ENCODE measurements at regions not wholly inside any gene's neighbourhood (a gene's known extent, or its start where the extent isn't known, plus 50 kb on each side); places are given as distances from the start of the nearest gene placed in this dataset.
"Not testable (repeated sequence)": the region's sequence is repeated elsewhere in the genome, so short reads cannot be mapped to it uniquely, and the experiment has no call there.

DNA sequence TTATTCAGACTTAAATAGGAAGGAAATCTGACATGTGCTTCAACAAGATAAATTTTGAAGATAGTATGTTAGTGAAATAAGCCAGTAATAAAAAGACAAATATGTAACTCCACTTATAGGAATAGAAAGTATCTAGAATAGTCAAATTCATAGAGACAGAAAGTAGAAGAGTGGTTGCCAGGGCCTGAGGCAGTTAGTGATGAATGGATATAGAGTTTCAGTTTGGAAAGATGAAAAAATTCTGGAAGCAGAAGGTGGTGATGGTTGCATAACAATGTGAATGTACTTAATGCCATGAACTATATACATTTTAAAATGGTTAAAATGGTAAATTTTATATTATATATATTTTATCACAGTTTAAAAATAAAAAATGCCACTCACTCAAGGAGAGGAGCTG, 54.3 kb downstream of the HAND2 start:
- no peak for DNase-seq (ENCODE audit: low spot score)

DNA sequence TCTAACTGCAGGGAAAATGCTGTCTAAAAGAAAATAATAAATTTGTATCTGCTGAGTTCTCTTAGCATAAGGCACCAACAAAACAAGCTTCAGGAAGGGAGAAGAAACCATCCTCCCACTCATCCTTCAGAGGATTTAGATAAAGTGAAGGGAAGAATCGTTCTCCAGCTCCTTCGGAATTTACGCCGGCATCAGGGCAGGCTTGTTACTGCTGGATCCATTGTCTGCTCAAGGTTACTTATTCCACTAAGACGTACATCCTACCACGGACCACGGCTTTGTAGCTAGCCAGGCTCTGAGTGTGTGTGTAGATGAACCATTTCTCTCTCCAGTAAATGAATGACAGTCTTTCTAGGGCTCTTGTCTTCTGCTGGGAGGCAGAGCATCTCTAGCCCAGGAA, 60.4 kb downstream of the HAND2 start:
- no peak for DNase-seq (ENCODE audit: low spot score)

DNA sequence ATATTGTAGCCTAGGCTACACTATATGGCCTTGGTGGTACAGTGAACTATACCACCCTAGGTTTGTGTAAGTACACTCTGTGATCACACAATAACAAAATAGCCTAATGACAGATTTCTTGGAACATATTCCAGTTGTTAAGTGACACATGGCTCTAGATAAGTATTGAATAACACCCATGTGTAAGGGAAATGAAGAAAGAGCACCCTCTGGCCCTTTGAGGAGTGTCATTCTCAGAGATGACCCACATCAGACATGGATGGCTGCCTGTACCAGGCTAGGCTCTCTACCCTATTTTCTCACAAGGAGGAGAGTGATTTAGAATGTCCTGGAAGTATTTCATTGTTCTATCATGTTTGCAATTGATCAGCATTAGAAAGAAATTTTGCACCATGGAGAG, 61.7 kb downstream of the HAND2 start:
- DNase-seq (ENCODE audit: low spot score): no peak

DNA sequence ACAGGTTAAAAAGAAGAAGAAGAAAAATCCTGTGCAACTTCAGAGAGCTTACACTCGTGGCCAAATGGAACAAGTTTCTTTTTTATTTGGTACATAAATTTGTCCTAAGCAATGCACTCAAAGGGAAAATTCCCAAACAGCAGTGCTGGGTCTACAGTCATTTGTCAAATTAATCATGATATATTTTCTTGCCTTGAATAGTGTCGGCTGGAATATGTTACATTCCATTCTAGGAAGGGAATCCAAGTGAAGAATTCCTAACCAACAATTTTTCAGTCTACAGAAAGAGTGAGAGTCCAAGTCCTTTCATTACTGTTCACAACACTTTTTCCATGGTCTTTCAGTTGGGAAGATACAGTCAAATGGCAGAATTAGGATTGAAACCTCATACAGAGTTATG, 63.9 kb downstream of the HAND2 start:
- DNase-seq (ENCODE audit: low spot score): peak; percentile 32

DNA sequence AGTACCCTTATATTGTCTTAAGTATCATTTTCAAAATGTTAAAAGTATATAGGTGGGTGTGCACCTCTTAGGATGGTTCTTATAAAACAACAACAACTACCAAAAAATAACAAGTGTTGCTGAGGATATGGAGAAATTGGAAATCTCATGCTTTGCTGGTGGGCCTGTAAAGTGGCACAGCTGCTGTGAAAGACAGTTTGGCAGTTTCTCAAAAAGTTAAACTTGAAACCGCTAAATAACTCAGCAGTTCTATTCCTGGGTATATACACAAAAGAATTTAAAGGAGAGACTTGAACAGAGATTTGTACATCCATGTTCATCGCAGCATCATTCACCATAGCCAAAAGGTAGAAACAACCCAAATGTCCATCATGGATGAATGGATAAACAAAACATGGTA, 65.5 kb downstream of the HAND2 start:
- DNase-seq (ENCODE audit: low spot score): no peak

DNA sequence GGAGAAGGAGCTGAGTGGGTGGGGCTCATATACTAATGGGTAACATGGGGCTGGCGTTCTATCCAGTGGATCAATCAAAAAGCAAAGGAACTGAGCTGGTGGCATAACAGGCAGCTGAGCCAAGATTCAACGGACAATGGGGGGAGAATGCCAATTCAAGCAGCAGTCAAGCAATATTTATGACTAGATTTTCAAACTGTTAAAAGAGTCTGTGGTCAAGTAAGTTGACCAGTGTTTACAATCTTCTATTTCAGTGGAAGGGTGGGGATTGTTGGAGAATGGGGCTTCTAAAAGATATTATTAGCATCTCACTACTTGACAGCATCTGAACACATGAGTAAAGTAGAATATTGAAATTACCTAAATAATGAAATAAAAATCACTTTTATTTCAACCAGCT, 64.9 kb upstream of the SCRG1 start:
- DNase-seq (ENCODE audit: low spot score): no peak

DNA sequence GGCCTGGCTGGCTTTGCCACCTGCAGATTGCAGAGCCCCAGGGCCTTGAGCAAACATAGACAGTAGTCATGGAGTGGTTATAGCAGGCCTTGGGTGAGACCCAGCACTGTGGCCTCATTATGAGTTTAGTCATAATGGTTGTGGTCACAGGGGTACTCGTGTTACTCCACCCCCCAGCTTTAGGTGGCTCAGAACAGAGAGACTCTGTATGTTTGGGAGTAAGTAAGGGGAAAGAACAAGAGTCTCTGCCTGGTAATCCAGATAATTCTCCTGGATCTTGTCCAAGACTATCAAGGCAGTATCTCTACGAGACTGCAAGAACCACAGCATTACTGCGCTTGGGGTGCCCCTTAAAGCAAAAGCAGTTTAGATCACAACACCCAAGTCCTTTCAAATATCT, 62.3 kb upstream of the SCRG1 start:
- no peak for DNase-seq (ENCODE audit: low spot score)

DNA sequence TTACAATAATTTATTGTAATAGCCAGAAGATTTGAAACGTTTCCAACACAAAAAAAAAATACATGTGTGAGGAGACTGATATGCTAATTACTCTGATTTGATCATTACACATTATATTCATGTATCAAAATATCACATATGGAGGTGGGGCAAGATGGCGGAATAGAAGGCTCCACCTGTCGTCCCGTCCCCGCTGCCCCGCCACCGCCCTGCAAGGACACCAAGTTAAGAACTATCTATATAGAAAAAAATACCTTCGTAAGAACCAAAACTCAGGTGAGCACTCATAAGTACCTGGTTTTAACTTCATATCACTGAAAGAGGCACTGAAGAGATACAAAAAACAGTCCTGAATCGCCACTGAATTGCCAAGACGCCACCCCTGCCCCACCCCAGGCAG, 60.9 kb upstream of the SCRG1 start:
- DNase-seq (ENCODE audit: low spot score): no peak

DNA sequence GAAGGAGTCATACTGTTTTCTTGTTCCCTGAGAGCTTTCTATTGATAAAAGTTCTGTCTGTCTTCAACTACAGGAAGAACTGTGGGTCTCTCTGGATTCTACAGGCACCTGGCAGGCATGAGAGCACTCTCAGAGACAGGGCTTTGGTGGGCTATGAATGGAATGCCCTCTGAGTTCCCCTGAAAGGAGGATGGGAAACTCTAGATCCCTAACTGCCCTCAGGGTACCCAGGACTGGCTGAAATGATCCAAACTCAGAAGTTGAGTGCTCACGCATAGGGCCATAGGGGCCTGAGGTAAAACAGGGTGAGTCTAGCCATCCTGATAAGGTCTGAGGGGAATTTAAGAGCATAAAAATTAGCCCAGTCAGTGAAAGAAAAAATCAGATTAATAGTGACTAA, 59.0 kb upstream of the SCRG1 start:
- DNase-seq (ENCODE audit: low spot score): no peak

DNA sequence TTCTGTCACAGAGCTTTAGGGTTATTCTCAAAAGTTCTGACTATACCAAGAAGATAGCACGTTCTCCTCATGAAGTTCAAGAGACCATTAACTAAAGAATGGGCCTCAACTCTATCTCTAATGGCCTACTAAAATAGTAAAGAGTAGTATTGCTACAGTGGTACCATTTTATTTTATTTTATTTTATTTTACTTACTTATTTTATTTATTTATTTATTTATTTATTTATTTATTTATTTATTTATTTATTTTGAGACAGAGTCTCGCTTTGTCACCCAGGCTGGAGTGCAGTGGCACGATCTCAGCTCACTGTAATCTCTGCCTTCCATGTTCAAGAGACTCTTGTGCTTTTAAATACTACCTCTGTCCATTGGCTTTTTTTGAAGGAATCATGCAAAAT, 52.5 kb upstream of the SCRG1 start:
- DNase-seq (ENCODE audit: low spot score): not testable (repeated sequence)

DNA sequence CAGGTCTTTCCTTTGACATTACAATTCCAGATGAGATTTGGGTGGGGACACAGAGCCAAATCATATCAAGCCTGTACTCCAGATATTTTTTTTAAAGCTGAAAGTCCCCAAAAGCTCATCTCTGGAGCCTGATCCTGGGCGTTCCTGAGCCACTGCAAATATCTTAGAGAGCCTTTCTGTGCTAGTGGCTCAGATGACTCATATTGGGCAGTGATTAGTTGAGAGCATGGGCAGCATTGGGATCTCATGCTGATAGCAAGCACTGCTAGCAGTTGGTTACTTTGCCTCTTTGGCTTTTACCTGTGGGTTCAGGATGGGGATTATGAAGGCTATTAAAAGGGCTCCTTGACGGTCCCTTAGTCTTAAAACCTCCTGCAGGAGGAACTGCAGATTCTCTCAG, 51.4 kb upstream of the SCRG1 start:
- peak; percentile 17 for DNase-seq (ENCODE audit: low spot score)

DNA sequence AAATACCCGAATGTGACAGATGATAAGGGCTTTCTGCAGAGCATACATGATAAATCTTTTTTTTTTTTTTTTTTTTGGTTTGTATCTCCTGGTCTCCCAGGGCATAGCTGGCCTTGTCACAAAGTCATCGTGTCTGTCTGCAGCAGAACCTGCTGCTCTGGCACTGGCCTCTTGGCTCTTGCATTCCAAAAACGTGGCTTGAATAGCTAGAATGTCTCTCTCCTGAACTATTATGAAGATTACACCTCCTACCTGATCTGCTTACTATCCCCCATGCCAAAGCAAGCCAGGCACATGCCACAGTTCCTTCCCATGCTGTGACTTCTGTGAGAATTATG, 50.4 kb upstream of the SCRG1 start:
- DNase-seq (ENCODE audit: low spot score): no peak

DNA sequence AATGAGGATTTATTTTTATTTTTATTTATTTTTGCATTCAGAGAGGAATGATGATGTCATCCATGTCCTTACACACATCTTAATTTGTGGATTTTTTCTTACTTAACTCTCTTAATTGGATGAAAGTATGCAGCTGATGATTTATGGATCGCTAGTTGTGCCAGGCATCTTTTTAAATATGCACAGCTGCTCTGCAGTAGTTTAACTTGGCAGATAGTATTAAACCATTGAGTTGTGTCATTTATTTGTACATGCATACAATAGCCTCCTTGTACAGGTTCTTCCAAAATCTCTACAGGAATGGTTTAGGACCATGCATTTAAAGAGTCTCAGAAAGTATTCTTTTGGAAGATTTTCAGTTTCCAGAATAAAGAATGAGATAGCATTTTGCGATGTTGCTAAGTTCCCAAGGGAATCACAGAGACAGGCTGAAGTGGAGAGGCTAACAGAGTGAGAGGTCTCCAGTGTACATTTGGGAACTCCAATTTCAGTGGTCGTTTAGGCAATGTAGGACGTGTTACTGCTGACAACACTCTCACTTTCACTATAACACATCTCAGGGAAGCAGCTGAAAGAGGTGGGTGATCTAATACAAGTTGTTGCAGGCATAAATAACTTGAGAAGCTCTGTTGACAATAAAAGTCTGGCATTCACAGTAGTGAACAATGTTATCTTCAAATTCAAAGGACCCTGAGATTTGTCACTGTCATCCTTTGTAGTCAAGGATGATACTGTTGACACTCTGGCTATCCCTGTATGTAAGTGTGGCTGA, 49.9 kb upstream of the SCRG1 start:
- no peak for DNase-seq (ENCODE audit: low spot score)
